ENCODE measurements at regions not wholly inside any gene's neighbourhood (a gene's known extent, or its start where the extent isn't known, plus 50 kb on each side); places are given as distances from the start of the nearest gene placed in this dataset.

DNA sequence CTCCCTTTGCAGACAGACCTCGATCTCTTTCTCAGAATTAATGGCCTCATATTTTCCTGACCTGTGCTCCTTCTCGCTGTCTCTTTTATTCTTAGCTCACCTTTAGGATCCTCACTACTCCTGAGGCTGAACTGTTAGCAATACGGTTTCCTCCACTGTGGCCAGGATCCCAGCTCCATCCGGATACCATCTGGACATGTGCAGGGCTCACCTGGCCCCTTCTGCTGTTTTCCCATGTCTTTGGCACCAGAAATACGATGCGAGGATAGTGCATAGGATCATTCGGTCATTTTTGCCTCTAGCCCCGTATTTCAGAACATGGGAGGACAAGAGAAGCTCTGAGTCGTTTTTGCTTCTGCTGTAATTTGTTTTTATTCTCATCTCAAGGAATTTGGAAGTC is 108.5 kb upstream of the KIF26B start:
- no peaks in the 10 kb centered on the region for H3K9me3 ChIP-seq (replicated peaks; ENCODE audit: control insufficient read depth, insufficient read depth, low read length)
- H3K27ac ChIP-seq (ENCODE audit: control insufficient read depth, insufficient read depth) = no peak overlapping the region
- no peak overlapping the region for H2AFZ ChIP-seq (ENCODE audit: control insufficient read depth, low read depth, low read length)
- H4K20me1 ChIP-seq (ENCODE audit: control insufficient read depth, insufficient read depth) = no peaks in the 10 kb centered on the region
- ATAC-seq (no peak), FAIRE-seq (no peak), DNase-seq (ENCODE audit: low read depth, low spot score) (no peak)
- no TSS peak for BruUV-seq (replicated peaks)
- no peak overlapping the region for H3K9ac ChIP-seq (ENCODE audit: control insufficient read depth, insufficient read depth, low read length)
- 60% methylated on average over 9 of the region's 9 CpGs for WGBS (ENCODE audit: insufficient coverage, insufficient replicate concordance, low lambda C conversion rate, missing lambda C conversion rate)
- SMC1A ChIA-PET (ENCODE audit: uncharacterized antibody, unreplicated experiment) = interaction anchor here (0.8 to 1.7 kb wide), 5 partner anchors 8 to 442 kb away, joined by 3 to 14 read pairs (median 5); no protein-coding TSS in a partner anchor
- POLR2A ChIA-PET = no interaction called here
- no peaks in the 10 kb centered on the region for H3K36me3 ChIP-seq (ENCODE audit: control insufficient read depth in 2 of 2, insufficient read depth in 2 of 2, low read length in 1 of 2)
- H3K4me2 ChIP-seq (ENCODE audit: control insufficient read depth, insufficient read depth) = no peak overlapping the region
- peaks cover 0 to 1% of the 10 kb centered on the region in 2 experiments; a peak in 2 of 4 replicates for H3K27me3 ChIP-seq (replicated peaks in 1 of 2; ENCODE audit: control insufficient read depth in 2 of 2, insufficient read depth in 2 of 2, low read length in 1 of 2)
- intact Hi-C loops (cut with micrococcal nuclease; ENCODE audit: unreplicated experiment) (no loop called here), in situ Hi-C loops (cut with MboI) (no loop called here)
- H3K4me1 ChIP-seq (ENCODE audit: control insufficient read depth, insufficient read depth, low read length) = no peaks in the 10 kb centered on the region
- no peak for TF ChIP-seq MEF2A (IDR thresholded peaks at IDR 0.05; ENCODE audit: insufficient read depth, low read depth, low read length)
- no peak for TF ChIP-seq ESRRA (IDR thresholded peaks at IDR 0.05; ENCODE audit: low read length)
- no peak for TF ChIP-seq RELA (IDR thresholded peaks at IDR 0.05; ENCODE audit: borderline replicate concordance, partially characterized antibody)
- TF ChIP-seq ZNF274 (IDR thresholded peaks at IDR 0.05; ENCODE audit: insufficient read depth, insufficient read length) = no peak
- TF ChIP-seq NR2C1 (IDR thresholded peaks at IDR 0.05) = no peak
- no peak for TF ChIP-seq ATF3 (IDR thresholded peaks at IDR 0.05; ENCODE audit: borderline replicate concordance, extremely low read depth, low read depth, low read length)
- TF ChIP-seq TCF3 (IDR thresholded peaks at IDR 0.05; ENCODE audit: borderline replicate concordance, insufficient read depth, low read depth, low read length) = no peak
- TF ChIP-seq SREBF2 (IDR thresholded peaks at IDR 0.05; ENCODE audit: low read length) = no peak
- TF ChIP-seq GABPA (IDR thresholded peaks at IDR 0.05; ENCODE audit: low read depth) = no peak
- no peak for TF ChIP-seq SREBF1 (IDR thresholded peaks at IDR 0.05; ENCODE audit: low read length)
- TF ChIP-seq MYC (IDR thresholded peaks at IDR 0.05; ENCODE audit: insufficient read depth, insufficient read length, insufficient replicate concordance, low read length, severe bottlenecking) = no peak
- no peak for TF ChIP-seq CHD2 (IDR thresholded peaks at IDR 0.05; ENCODE audit: borderline replicate concordance, low read depth, low read length)
- TF ChIP-seq MXI1 (IDR thresholded peaks at IDR 0.05; ENCODE audit: low read depth, low read length) = no peak
- TF ChIP-seq, protein P1, sequence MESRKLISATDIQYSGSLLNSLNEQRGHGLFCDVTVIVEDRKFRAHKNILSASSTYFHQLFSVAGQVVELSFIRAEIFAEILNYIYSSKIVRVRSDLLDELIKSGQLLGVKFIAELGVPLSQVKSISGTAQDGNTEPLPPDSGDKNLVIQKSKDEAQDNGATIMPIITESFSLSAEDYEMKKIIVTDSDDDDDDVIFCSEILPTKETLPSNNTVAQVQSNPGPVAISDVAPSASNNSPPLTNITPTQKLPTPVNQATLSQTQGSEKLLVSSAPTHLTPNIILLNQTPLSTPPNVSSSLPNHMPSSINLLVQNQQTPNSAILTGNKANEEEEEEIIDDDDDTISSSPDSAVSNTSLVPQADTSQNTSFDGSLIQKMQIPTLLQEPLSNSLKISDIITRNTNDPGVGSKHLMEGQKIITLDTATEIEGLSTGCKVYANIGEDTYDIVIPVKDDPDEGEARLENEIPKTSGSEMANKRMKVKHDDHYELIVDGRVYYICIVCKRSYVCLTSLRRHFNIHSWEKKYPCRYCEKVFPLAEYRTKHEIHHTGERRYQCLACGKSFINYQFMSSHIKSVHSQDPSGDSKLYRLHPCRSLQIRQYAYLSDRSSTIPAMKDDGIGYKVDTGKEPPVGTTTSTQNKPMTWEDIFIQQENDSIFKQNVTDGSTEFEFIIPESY (IDR thresholded peaks at IDR 0.05) = no peak
- no peak for TF ChIP-seq CBFB (IDR thresholded peaks at IDR 0.05; ENCODE audit: low read depth)
- TF ChIP-seq, protein P2, sequence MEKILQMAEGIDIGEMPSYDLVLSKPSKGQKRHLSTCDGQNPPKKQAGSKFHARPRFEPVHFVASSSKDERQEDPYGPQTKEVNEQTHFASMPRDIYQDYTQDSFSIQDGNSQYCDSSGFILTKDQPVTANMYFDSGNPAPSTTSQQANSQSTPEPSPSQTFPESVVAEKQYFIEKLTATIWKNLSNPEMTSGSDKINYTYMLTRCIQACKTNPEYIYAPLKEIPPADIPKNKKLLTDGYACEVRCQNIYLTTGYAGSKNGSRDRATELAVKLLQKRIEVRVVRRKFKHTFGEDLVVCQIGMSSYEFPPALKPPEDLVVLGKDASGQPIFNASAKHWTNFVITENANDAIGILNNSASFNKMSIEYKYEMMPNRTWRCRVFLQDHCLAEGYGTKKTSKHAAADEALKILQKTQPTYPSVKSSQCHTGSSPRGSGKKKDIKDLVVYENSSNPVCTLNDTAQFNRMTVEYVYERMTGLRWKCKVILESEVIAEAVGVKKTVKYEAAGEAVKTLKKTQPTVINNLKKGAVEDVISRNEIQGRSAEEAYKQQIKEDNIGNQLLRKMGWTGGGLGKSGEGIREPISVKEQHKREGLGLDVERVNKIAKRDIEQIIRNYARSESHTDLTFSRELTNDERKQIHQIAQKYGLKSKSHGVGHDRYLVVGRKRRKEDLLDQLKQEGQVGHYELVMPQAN (conservative IDR thresholded peaks at IDR 0.05) = no peak
- no peak for TF ChIP-seq TCF7 (IDR thresholded peaks at IDR 0.05; ENCODE audit: borderline replicate concordance)
- TF ChIP-seq STAT3 (IDR thresholded peaks at IDR 0.05; ENCODE audit: low read depth, low read length) = no peak
- no peak for TF ChIP-seq PAX5 (IDR thresholded peaks at IDR 0.05; ENCODE audit: borderline replicate concordance, low read depth, low read length)
- RAD21 ChIA-PET (ENCODE audit: unreplicated experiment) = interaction anchor here (1.0 kb wide), 1 partner anchor 11 kb away, joined by 3 read pairs; no protein-coding TSS in a partner anchor
- H3K79me2 ChIP-seq (ENCODE audit: control insufficient read depth, insufficient read depth, low read length) = no peaks in the 10 kb centered on the region
- CTCF ChIA-PET = interaction anchor here (0.5 to 2.7 kb wide), 8 partner anchors 23 to 442 kb away, joined by 3 to 11 read pairs (median 3); no protein-coding TSS in a partner anchor
- H3K4me3 ChIP-seq = no peak overlapping the region
